ENCODE measurements at regions not wholly inside any gene's neighbourhood (a gene's known extent, or its start where the extent isn't known, plus 50 kb on each side); places are given as distances from the start of the nearest gene placed in this dataset.
"Not testable (repeated sequence)": the region's sequence is repeated elsewhere in the genome, so short reads cannot be mapped to it uniquely, and the experiment has no call there.

GRCh38 chr12:33194389-33194788 is 245.2 kb downstream of the SYT10 start:
- POLR2A ChIA-PET: not testable (repeated sequence)

GRCh38 chr12:33192226-33192625 is 247.4 kb downstream of the SYT10 start:
- POLR2A ChIA-PET: no interaction called here
- CTCF ChIA-PET: no interaction called here

More at GRCh38 chr12:33194389-33194788, 245.2 kb downstream of the SYT10 start:
- CTCF ChIA-PET: not testable (repeated sequence)

GRCh38 chr12:33187409-33187808 is 252.2 kb downstream of the SYT10 start:
- POLR2A ChIA-PET: no interaction called here

DNA sequence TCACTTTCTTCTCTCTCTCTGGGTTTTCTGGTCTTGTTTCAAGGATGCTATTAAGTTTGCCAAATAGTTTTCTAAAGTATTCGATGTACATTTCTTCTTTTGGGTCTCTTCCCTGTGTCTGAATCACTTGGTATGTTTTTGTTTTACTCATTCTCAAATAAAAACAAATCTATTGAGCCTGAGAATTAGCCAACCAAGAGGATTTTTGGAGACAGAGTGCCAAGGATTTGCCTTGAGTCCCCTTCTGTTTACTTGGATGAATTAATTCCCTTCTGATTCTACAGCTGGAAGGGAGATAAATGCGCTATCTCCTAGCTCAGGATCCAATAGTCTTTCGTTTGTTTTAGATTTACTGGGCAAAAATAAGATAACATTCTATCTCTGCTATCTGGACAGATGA is 255.5 kb downstream of the SYT10 start:
- CTCF ChIA-PET: no interaction called here
- POLR2A ChIA-PET: no interaction called here

More at GRCh38 chr12:33187409-33187808, 252.2 kb downstream of the SYT10 start:
- CTCF ChIA-PET: no interaction called here

GRCh38 chr12:33182485-33182884 is 257.1 kb downstream of the SYT10 start:
- ChIA-PET POLR2A (no interaction called here), CTCF (no interaction called here)

DNA sequence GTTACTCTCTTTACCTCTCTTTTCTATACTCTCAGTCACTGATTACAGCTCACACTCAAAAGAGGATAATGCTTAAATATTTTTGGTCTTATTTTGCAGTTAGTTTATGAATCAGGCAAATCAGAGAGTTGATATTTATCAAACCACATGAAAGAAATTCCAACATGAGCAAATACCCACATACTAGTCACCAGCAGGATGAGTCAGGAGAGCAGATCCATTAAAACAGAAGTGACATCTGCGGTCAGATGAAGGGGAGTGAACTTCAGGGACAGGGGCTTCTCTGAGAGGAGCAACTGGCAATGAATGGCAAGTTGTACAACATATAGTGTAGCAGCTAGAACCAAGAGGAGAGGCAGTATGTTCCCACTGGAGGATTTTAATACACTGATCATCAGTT is 258.7 kb downstream of the SYT10 start:
- ChIA-PET POLR2A (no interaction called here), CTCF (no interaction called here)

GRCh38 chr12:33166260-33166659 is 269.7 kb upstream of the PKP2 start:
- POLR2A ChIA-PET: not testable (repeated sequence)

DNA sequence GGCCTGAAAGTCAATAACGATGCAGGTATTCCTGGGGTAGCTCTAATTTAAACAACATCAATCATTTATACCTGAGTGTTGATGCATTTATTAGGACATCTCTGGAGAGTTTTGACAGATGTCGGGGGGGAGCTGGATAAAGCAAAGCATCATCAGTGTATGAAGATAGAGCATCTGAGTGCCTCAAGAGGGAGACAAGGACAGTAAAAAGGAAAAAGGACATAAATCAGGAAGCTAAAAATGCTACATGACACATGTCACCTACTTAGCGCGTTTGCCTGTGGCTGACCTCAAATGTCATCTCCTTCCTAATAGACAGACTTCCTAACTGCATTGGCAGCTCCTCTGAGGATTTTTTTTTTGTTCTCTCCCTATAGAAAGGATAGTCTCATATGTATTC is 259.5 kb upstream of the PKP2 start:
- CTCF ChIA-PET: interaction anchor here (0.6 kb wide), 1 partner anchor 290 kb away, joined by 4 read pairs; no protein-coding TSS in a partner anchor
- POLR2A ChIA-PET: no interaction called here

More at GRCh38 chr12:33166260-33166659, 269.7 kb upstream of the PKP2 start:
- CTCF ChIA-PET: not testable (repeated sequence)

DNA sequence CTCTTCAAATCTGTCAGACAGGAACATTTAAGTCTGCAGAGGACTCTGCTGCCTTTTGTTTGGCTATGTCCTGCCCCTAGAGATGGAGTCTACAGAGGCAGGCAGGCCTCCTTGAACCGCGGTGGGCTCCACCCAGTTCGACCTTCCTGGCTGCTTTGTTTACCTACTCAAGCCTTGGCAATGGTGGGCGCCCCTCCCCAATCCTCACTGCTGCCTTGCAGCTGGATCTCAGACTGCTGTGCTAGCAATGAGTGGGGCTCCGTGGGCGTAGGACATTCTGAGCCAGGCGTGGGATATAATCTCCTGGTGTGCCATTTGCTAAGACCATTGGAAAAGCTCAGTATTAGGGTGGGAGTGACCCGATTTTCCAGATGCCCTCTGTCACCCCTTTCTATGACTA is 250.7 kb upstream of the PKP2 start:
- POLR2A ChIA-PET, CTCF ChIA-PET: not testable (repeated sequence)

GRCh38 chr12:33129500-33129899 is 232.9 kb upstream of the PKP2 start:
- ChIA-PET CTCF (no interaction called here), POLR2A (no interaction called here)

DNA sequence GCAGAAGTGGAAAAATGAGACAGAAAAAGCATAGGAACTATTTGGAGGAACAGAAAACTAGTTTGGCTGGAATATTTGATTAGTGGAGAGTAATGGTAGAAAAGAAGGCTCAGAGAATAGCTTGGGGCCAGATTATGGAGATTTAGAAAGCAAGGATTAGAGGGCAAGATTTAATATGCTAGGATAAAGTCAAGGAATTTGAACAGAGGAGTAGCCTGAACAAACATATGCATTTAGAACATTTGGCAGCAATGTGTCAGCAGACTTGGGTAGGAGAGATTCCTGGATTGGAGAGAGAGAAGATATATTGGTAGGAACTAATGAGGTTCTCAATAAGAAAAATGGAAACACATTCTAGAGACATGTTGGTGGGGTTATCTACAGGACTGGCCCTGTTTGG is 229.2 kb upstream of the PKP2 start:
- POLR2A ChIA-PET: no interaction called here
- CTCF ChIA-PET: no interaction called here

GRCh38 chr12:33116284-33116683 is 219.7 kb upstream of the PKP2 start:
- CTCF ChIA-PET: no interaction called here
- POLR2A ChIA-PET: no interaction called here

GRCh38 chr12:33115716-33116115 is 219.1 kb upstream of the PKP2 start:
- POLR2A ChIA-PET: no interaction called here
- CTCF ChIA-PET: no interaction called here

DNA sequence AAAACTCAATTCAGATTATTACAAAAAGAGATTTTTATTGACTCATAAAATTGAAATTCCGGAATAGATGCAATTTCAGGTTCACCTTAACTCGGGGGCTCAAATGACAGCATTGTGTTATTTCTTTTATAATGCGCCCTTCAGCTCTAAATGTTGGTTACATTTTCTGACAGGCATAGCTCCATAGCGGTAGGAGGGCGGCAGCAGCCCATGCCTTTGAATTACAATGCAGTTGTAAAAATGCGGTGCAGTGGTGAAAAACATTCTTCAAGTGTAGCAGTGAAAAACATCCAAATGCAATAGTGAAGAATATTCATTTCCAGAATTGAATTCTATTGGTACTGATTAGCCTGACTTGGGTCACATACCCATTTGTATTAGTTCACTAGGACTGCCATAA is 215.3 kb upstream of the PKP2 start:
- ChIA-PET POLR2A (no interaction called here), CTCF (no interaction called here)

- CTCF ChIA-PET, POLR2A ChIA-PET: not testable (repeated sequence)
Measured at GRCh38 chr12:33107827-33108226, 211.2 kb upstream of the PKP2 start.

DNA sequence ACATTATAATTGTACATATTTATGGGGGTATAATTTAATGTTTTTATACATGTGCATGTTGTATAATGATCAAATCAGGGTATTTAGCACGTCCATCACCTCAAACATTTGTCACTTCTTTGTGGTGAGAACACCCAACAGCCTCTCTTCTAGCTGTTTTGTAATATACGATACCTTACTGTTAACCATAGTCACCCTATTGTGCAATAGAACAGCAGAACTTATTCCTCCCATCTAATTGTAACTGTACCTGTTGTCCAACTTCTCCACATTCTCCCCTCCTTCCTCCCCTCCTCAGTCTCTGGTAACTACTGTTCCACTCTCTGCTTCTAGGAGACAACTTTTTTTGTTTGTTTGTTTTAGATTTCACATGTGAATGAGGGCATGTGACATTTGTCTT is 197.0 kb upstream of the PKP2 start:
- ChIA-PET POLR2A (no interaction called here), CTCF (no interaction called here)

DNA sequence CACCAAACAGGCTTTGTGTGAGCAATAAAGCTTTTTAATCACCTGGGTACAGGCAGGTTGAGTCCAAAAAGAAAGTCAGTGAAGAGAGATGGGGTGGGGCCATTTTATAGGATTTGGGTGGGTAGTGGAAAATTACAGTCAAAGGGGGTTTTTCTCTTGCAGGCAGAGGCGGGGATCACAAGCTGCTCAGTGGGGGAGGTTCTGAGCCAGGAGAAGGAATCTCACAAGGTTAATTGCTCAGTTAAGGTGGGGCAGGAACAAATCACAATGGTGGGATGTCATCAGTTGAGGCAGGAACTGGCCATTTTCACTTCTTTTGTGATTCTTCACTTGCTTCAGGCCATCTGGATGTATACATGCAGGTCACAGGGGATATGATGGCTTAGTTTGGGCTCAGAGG is 191.3 kb upstream of the PKP2 start:
- CTCF ChIA-PET, POLR2A ChIA-PET: not testable (repeated sequence)

GRCh38 chr12:33076401-33076800 is 179.8 kb upstream of the PKP2 start:
- CTCF ChIA-PET, POLR2A ChIA-PET: not testable (repeated sequence)

DNA sequence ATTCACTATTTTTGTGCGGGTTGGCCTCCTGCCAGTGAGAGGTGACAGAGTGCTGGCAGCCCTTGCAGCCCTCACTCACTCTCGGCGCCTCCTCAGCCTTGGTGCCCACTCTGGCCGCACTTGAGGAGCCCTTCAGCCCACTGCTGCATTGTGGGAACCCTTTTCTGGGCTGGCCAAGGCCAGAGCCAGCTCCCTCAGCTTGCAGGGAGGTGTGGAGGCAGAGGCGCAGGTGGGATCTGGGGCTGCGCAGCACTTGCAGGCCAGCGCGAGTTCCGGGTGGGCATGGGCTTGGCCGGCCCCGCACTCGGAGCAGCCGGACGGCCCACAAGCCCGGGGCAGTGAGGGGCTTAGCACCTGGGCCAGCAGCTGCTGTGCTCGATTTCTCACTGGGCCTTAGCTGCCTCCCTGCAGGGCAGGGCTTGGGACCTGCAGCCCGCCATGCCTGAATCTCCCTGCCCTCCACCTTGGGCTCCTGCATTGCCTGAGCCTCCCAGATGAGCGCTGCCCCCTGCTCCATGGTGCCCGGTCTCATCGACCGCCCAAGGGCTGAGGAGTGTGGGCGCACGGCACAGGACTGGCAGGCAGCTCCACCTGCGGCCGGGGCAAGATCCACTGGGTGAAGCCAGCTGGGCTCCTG is 178.7 kb upstream of the PKP2 start:
- CTCF ChIA-PET: interaction anchor here (0.6 kb wide), 1 partner anchor 429 kb away, joined by 4 read pairs; no protein-coding TSS in a partner anchor
- POLR2A ChIA-PET: not testable (repeated sequence)

DNA sequence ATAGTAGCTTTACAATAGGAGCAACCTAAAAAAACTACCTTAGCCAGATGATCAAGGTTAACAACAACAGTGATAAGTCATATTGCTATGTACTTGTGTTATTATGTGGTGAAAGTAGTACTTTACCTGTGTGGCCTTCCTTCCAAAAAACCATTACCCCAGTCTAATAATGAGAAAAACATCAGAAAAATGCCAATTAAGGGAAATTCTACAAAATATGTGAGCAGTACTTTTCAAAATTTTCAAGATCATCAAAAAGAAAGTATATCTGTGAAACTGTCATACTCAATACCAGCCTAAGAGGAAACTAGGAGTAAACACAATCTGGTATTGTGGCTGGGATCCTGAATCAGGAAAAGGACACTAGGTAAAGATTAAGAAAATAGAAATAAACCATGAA is 165.3 kb upstream of the PKP2 start:
- ChIA-PET CTCF (no interaction called here), POLR2A (no interaction called here)

GRCh38 chr12:33054371-33054770 is 157.8 kb upstream of the PKP2 start:
- ChIA-PET POLR2A (no interaction called here), CTCF (no interaction called here)

DNA sequence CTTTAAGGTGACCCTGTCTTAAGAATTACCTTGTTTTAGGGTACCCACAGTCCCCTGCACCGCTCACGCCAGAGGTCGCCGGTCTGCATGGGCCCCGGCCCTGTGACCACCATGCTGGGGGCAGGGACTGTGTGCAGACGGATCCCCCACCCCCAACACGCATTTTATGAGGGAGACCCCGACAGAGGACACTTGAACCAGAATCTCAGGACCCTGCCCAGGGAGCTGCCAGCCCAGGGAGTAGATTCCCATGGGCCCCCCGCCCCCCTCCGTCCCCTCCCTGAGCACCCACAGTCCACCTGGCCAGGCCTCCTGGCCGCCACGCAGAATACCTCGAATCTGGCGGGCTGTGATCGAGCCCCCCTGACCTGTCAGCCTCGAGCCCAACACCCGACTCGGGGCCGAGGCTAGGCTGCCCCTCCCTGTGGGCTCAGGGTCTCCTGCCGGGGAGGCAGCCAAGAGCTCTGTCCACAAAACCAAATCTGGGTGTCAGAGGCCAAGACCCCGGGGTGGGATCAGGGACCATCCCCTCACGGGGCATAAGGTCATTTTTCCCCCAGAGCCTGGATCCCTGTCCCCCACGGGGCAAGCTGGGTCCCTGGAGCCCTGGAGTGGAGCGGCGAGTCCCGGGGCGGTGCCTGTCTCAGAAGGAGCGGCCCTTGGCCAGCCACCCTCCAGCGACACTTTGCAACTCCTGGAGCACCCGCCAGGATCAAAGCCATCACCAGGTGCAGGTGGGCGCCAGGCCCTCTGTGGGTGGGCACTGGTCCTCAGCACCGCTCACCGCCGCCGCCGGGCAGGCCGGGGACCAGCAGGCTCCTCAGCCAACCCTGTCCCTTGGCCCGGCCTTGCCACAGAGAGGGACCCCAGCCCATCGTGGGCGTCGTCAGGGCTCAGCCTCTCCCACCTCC is 155.8 kb upstream of the PKP2 start:
- CTCF ChIA-PET: no interaction called here
- POLR2A ChIA-PET: no interaction called here
